ENCODE measurements at regions not wholly inside any gene's neighbourhood (a gene's known extent, or its start where the extent isn't known, plus 50 kb on each side); places are given as distances from the start of the nearest gene placed in this dataset.
"Not testable (repeated sequence)": the region's sequence is repeated elsewhere in the genome, so short reads cannot be mapped to it uniquely, and the experiment has no call there.

GRCh38 chr2:234701841-234702240 is 205.0 kb upstream of the ARL4C start:
- no peaks in the 10 kb centered on the region for H3K4me1 ChIP-seq
- no peaks in the 10 kb centered on the region for H3K27me3 ChIP-seq
- TF ChIP-seq CTCF (IDR thresholded peaks at IDR 0.05) = no peak
- intact Hi-C loops (cut with DNase I) = no loop called here
- H3K4me3 ChIP-seq = no peak overlapping the region
- H3K36me3 ChIP-seq = no peaks in the 10 kb centered on the region
- H3K27ac ChIP-seq = no peak overlapping the region
- H3K9ac ChIP-seq (ENCODE audit: low read depth in 2 of 2, low read length in 2 of 2) = no peak overlapping the region
- H3K9me3 ChIP-seq = peaks cover 5% of the 10 kb centered on the region
- DNase-seq = no peak

- DNase-seq = no peak
- Histone ChIP-seq H3K9me3 (peaks cover 5% of the 10 kb centered on the region), H3K4me1 (no peaks in the 10 kb centered on the region), H3K4me3 (no peak overlapping the region), H3K9ac (ENCODE audit: low read depth in 2 of 2, low read length in 2 of 2) (no peak overlapping the region), H3K36me3 (no peaks in the 10 kb centered on the region), H3K27ac (no peak overlapping the region), H3K27me3 (no peaks in the 10 kb centered on the region)
- intact Hi-C loops (cut with DNase I) = no loop called here
- no peak for TF ChIP-seq CTCF (IDR thresholded peaks at IDR 0.05)
Measured at GRCh38 chr2:234701421-234701820, 204.5 kb upstream of the ARL4C start.

- H3K4me1 ChIP-seq = no peaks in the 10 kb centered on the region
- no peaks in the 10 kb centered on the region for H3K27me3 ChIP-seq
- no peak for TF ChIP-seq CTCF (IDR thresholded peaks at IDR 0.05)
- no peak overlapping the region for H3K9ac ChIP-seq (ENCODE audit: low read depth in 2 of 2, low read length in 2 of 2)
- no peaks in the 10 kb centered on the region for H3K36me3 ChIP-seq
- intact Hi-C loops (cut with DNase I) = no loop called here
- no peak overlapping the region for H3K4me3 ChIP-seq
- H3K27ac ChIP-seq = no peak overlapping the region
- no peak for DNase-seq
- H3K9me3 ChIP-seq = peaks cover 5% of the 10 kb centered on the region
Measured at GRCh38 chr2:234699456-234699855, 202.6 kb upstream of the ARL4C start.

- H3K9ac ChIP-seq (ENCODE audit: low read depth in 2 of 2, low read length in 2 of 2); H3K36me3 ChIP-seq; H3K9me3 ChIP-seq; DNase-seq; H3K27ac ChIP-seq; H3K4me3 ChIP-seq; H3K4me1 ChIP-seq; intact Hi-C loops (cut with DNase I); H3K27me3 ChIP-seq: not testable (repeated sequence)
Measured at GRCh38 chr2:234697300-234697876, 200.5 kb upstream of the ARL4C start.

- Histone ChIP-seq H3K36me3 (no peaks in the 10 kb centered on the region), H3K9ac (ENCODE audit: low read depth in 2 of 2, low read length in 2 of 2) (no peak overlapping the region), H3K9me3 (peaks cover 5% of the 10 kb centered on the region), H3K4me3 (no peak overlapping the region), H3K4me1 (no peaks in the 10 kb centered on the region), H3K27me3 (no peaks in the 10 kb centered on the region), H3K27ac (no peak overlapping the region)
- TF ChIP-seq CTCF (IDR thresholded peaks at IDR 0.05) = no peak
- intact Hi-C loops (cut with DNase I) = no loop called here
- no peak for DNase-seq
Measured at GRCh38 chr2:234695981-234696380, 199.1 kb upstream of the ARL4C start.

- H3K27me3 ChIP-seq = no peaks in the 10 kb centered on the region
- H3K9me3 ChIP-seq = peaks cover 5% of the 10 kb centered on the region
- no peak overlapping the region for H3K9ac ChIP-seq (ENCODE audit: low read depth in 2 of 2, low read length in 2 of 2)
- TF ChIP-seq CTCF (IDR thresholded peaks at IDR 0.05) = no peak
- H3K27ac ChIP-seq = no peak overlapping the region
- intact Hi-C loops (cut with DNase I) = no loop called here
- no peaks in the 10 kb centered on the region for H3K4me1 ChIP-seq
- peak; percentile 68 for DNase-seq
- no peak overlapping the region for H3K4me3 ChIP-seq
- H3K36me3 ChIP-seq = no peaks in the 10 kb centered on the region
Measured at GRCh38 chr2:234694244-234695013, 197.5 kb upstream of the ARL4C start.

GRCh38 chr2:234693681-234694190 is 196.9 kb upstream of the ARL4C start:
- H3K4me1 ChIP-seq; H3K27ac ChIP-seq; H3K27me3 ChIP-seq; H3K36me3 ChIP-seq; H3K9me3 ChIP-seq; intact Hi-C loops (cut with DNase I); DNase-seq; H3K9ac ChIP-seq (ENCODE audit: low read depth in 2 of 2, low read length in 2 of 2); H3K4me3 ChIP-seq: not testable (repeated sequence)

GRCh38 chr2:234693191-234693590 is 196.3 kb upstream of the ARL4C start:
- H3K9me3 ChIP-seq; H3K9ac ChIP-seq (ENCODE audit: low read depth in 2 of 2, low read length in 2 of 2); H3K4me1 ChIP-seq; DNase-seq; H3K27ac ChIP-seq; intact Hi-C loops (cut with DNase I); H3K27me3 ChIP-seq; H3K4me3 ChIP-seq; H3K36me3 ChIP-seq: not testable (repeated sequence)
